HG03196 (cell line): ENCODE measurements at regions not wholly inside any gene's neighbourhood (a gene's known extent, or its start where the extent isn't known, plus 50 kb on each side); places are given as distances from the start of the nearest gene placed in this dataset.
"Not testable (repeated sequence)": the region's sequence is repeated elsewhere in the genome, so short reads cannot be mapped to it uniquely, and the experiment has no call there.

Source experiments
- ATAC-seq: cut with Tn5 transposase; IDR thresholded peaks from one replicate; pipeline ENCODE4 v1.9.1; 2021; ENCODE audit not compliant: unreplicated experiment

DNA sequence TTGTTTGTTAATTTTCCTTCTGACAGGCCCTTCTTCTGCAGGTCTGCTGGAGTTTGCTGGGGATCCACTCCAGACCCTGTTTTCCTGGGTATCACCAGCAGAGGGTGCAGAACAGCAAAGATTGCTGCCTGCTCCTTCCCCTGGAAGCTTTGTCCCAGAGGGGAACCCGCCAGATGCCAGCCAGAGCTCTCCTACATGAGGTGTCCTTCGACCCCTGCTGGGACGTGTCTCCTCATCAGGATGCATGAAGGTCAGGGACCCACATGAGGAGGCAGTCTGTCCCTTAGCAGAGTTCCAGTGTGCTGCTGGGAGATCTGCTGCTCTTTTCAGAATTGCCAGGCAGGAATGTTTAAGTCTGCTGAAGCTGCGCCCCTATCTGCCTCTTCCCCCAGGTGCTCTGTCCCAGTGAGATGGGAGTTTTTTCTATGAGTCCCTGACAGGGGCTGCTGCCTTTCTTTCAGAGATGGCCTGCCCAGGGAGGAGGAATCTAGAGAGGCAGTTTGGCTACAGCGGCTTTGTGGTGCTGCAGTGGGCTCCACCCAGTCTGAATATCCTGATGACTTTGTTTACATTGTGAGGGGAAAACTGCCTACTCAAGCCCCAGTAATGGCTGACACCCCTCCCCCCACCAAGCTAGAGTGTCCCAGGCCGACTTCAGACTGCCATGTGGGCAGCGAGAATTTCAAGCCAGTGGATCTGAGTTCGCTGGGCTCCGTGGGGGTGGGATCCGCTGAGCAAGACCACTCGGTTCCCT, 772.0 kb upstream of the FAM174A start:
- no peak for ATAC-seq

GRCh38 chr5:99747342-99747741, 787.8 kb upstream of the FAM174A start:
- ATAC-seq: no peak

- not testable (repeated sequence) for ATAC-seq
These were observed 802.0 kb upstream of the FAM174A start for GRCh38 chr5:99733146-99733545.

DNA sequence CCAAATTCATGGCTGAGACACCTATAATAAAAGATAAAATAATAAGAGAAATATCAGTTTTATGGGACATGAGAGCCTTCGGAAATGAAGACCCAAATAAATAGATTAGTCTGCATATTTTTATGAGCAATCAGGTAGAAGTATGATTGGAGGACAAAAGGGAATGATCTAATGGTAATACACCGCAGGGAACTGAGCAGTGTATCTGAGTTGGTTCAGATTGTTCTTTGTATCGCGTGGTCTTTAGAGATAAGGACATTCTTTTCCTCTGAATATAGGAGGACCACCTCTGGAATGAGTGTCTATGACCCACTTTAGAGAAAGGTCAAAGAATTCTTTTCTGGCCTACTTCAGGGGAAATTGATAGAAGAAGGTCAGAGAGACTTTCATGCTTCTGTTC, 801.8 kb upstream of the CHD1 start:
- not testable (repeated sequence) for ATAC-seq

DNA sequence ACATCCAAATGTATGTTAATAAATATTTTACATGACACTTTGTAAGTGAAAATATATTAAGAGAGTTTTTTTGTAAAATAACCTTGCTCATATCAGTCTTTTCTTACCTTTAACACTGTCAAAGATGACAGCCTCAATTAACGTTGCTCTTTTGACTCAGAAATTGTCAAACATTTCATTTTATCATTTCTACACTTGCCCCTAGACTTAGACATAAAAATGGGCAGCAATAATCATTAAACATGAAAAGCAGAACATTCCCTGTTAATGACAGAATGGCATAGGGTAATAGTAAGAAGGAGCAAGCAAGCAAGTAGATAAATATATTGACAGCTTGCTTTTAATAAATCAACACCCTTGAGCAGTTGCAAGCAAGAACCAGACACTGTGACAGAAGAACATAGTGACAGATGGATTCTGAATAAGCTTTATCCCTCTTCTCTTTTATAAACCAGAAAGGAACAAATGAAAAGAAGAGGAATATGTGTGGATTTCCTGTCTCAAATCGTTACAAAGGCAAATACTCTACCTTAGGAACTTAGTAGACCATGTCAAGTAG, 796.0 kb upstream of the CHD1 start:
- no peak for ATAC-seq

- no peak for ATAC-seq
These were observed 792.7 kb upstream of the CHD1 start for GRCh38 chr5:99721506-99721905.

GRCh38 chr5:99715921-99716320, 787.1 kb upstream of the CHD1 start:
- ATAC-seq: no peak

- ATAC-seq: no peak
These were observed 777.4 kb upstream of the CHD1 start for GRCh38 chr5:99706160-99706559.

GRCh38 chr5:99702565-99702964, 773.8 kb upstream of the CHD1 start:
- ATAC-seq: no peak

DNA sequence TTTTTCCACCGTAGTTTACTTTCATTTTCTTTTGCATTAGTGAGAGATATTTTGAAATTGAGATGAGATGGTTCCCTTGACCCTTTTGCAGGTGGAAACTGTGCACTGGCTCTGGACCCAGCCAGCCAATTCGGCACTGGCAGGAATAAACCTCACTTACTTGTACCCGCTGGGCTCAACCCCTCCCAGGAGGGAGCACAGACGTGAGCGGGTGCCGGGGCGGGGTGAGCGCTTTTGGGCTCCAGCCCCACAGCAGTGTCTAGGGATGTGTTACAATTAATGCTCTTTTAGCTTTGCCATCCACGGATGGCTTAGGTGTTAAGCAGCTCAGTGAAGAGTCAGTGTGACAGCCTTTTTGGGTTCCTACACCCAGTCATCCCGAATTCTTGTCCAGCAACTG, 766.1 kb upstream of the CHD1 start:
- no peak for ATAC-seq

DNA sequence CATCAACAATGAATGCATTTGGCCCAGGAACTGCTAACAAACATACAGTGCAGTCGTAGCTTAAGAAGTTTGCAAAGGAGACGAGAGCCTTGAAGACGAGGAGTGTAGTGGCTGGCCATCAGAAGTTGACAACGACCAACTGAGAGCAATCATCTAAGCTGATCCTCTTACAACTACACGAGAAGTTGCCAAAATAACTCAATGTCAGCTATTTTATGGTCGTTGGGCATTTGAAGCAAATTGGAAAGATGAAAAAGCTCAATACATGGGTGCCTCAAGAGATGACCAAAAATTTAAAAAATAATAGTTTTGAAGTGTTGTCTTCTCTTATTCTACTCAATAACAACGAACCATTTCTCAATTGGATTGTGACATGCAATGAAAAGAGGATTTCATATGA, 757.7 kb upstream of the CHD1 start:
- ATAC-seq: no peak

GRCh38 chr5:99675974-99676373, 747.2 kb upstream of the CHD1 start:
- no peak for ATAC-seq

DNA sequence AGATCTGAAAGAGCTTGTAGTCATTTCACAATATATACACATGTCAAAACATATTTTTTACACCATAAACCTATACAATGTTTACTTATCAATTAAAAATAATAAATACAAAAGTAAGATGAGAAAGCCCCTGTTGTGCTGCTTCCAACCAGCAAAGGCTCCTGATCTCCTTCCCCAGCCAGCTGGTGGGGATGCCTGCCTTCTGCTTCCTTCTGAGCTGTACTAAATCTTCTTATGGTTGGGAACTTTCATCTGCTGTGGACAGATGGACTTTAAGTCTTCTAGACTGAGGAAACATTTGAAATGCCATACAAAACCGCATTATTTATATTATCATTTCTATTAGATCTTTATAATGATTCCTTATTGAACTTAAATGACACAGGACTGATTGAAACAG, 745.3 kb upstream of the CHD1 start:
- ATAC-seq: no peak

GRCh38 chr5:99664972-99665371, 736.2 kb upstream of the CHD1 start:
- ATAC-seq: no peak

DNA sequence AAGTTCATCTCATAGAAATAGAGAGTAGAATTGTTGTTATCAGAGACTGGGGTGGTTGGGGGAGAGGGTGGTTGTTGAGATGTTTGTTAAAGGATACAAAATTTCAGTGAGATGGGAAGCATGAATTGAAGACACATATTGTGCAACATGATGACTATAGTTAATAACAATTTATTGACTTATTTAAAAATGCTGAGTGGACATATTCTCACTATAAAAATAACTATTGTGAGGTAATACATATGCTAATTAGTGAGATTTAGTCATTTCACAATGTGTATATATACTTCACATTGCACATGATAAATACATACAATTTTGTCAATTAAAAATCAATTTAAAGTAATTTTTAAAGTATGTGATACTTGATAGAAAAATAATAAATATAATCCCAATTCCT, 722.5 kb upstream of the CHD1 start:
- no peak for ATAC-seq

GRCh38 chr5:99646011-99646647, 717.3 kb upstream of the CHD1 start:
- ATAC-seq: no peak

DNA sequence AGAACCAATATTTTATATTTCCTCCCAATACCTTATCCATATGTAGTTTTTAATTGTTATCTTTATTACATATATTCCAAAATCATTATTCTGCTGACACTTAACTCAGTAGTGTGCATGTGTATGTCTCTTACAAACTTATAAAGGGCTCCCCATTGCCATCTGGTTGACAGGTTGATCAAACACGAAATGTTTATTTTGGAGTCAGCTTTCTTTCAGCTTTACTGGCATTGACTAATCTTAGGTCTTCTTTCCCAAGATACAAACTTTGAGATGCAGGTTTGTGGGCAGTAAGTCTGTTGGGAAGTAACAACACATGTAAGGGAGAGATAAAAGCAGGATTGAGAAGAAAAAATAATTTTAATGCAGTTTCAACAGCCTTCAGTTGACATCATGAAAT, 716.0 kb upstream of the CHD1 start:
- no peak for ATAC-seq

- no peak for ATAC-seq
These were observed 711.8 kb upstream of the CHD1 start for GRCh38 chr5:99640646-99641045.

DNA sequence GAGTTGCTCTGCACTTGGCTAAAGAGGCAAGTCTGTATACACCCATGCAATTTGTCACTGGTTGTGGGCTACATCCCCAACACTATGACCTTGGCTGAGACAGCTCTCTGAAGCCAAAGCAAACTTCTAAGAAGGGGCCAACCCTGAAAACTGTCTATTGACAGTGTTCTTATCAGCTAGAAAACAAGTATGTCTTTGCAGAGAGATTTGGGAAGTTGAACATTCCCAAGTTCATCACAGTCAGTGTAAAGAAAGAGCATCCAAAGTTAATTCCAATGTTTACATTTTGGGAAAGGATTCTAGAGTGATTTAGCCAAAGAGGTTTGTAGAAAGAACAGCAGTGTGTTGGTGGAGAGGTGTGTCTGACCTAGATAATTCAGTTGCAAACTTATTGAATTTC, 711.1 kb upstream of the CHD1 start:
- ATAC-seq: no peak

GRCh38 chr5:99636663-99637062, 707.9 kb upstream of the CHD1 start:
- ATAC-seq: no peak

DNA sequence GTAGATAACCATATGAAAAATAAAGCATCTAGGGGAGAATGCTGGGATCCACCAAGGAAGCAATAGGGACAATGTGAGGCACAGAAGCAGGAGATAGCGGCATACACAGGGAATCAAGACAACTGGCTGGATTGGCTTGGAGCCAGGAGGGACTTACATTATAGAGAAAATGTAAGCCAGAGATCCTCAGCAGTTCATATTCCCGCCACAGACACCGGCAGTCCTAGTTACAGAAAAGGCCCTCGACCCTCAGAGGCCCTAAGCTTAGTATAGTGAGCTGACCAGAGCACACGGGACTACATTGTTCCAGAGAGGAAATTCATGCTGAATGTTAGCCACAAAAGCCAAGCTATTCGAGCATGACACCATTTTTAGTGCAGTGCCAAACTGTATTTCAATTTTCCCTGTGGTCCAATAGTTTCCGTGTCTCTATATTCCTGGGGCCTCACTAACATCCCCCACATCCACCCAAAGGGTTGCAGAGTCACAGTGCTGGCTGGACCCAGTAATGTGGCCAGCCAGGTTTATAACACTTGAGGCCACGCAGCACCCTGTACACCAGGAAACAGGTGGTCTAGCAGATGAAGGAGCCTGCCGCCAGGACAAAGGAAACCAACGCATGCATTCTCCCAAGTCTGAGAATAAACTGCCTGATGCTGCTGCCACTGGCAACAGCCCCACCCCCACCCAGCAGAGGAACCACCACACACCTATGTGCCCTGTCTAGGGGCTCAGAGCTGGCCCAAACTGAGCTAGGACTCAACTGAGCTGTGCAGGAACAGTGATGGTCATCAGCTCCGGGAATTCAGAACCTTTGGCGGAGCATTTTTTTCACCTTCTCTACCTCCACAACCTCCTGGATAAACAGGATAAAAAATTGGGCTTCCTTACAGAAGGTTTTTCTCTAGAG, 693.2 kb upstream of the CHD1 start:
- ATAC-seq: no peak
